ENCODE measurements at regions not wholly inside any gene's neighbourhood (a gene's known extent, or its start where the extent isn't known, plus 50 kb on each side); places are given as distances from the start of the nearest gene placed in this dataset.

DNA sequence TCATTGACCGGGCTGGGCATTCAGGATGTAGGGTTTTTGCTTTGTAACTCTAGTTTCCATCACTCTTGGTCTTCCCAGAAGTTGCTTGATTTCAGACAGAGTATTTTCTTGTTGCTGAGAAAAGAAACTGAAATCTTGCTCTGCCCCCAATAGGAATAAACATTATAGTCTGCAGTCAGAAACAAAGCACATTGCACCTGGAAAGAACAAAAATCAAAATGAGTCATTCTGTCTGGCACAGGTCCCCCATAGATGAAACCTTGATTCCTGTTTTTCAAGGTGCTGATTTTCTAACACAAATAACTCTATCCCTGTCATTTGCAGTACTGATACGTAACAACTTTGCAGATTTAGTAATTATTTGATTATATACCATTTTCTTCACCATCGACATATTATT, 232.1 kb downstream of the FBXO4 start:
- dilution Hi-C loops (cut with MboI; ENCODE audit: extremely low pct_ligation_motif_present, low sequenced_read_pairs) = no loop called here
- Histone ChIP-seq H3K9ac (ENCODE audit: control insufficient read depth, extremely low read depth, insufficient read depth, low read length) (no peak overlapping the region), H3K9me3 (ENCODE audit: control insufficient read depth, low read depth, low read length) (no peaks in the 10 kb centered on the region), H3K4me2 (ENCODE audit: control insufficient read depth, extremely low read depth, insufficient read depth, low read depth, low read length) (no peak overlapping the region), H3K9me1 (ENCODE audit: control insufficient read depth, extremely low read depth, insufficient read depth, low read length) (no peaks in the 10 kb centered on the region), H2AFZ (ENCODE audit: control insufficient read depth, low read length) (no peak overlapping the region), H3K36me3 (ENCODE audit: control insufficient read depth in 2 of 2, extremely low read depth in 1 of 2, insufficient read depth in 2 of 2, low read length in 2 of 2) (no peaks in the 10 kb centered on the region), H4K20me1 (ENCODE audit: control insufficient read depth, extremely low read depth, insufficient read depth, low read length) (no peaks in the 10 kb centered on the region), H3K79me2 (ENCODE audit: control insufficient read depth, insufficient read depth, low read length) (no peaks in the 10 kb centered on the region), H3K27me3 (ENCODE audit: control insufficient read depth, extremely low read depth, insufficient read depth, low read length) (no peaks in the 10 kb centered on the region), H3K4me3 (ENCODE audit: control insufficient read depth in 2 of 3, extremely low read depth in 1 of 3, insufficient read depth in 2 of 3, low read depth in 1 of 3, low read length in 3 of 3) (no peak overlapping the region), H3K4me1 (ENCODE audit: control insufficient read depth, extremely low read depth, insufficient read depth, low read length) (peaks cover 4% of the 10 kb centered on the region), H3K27ac (ENCODE audit: control insufficient read depth, insufficient read depth, low read length) (no peak overlapping the region)
- TF ChIP-seq EZH2 (IDR thresholded peaks at IDR 0.05; ENCODE audit: low read length) = no peak
- TF ChIP-seq, protein P1, sequence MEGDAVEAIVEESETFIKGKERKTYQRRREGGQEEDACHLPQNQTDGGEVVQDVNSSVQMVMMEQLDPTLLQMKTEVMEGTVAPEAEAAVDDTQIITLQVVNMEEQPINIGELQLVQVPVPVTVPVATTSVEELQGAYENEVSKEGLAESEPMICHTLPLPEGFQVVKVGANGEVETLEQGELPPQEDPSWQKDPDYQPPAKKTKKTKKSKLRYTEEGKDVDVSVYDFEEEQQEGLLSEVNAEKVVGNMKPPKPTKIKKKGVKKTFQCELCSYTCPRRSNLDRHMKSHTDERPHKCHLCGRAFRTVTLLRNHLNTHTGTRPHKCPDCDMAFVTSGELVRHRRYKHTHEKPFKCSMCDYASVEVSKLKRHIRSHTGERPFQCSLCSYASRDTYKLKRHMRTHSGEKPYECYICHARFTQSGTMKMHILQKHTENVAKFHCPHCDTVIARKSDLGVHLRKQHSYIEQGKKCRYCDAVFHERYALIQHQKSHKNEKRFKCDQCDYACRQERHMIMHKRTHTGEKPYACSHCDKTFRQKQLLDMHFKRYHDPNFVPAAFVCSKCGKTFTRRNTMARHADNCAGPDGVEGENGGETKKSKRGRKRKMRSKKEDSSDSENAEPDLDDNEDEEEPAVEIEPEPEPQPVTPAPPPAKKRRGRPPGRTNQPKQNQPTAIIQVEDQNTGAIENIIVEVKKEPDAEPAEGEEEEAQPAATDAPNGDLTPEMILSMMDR (optimal IDR thresholded peaks at IDR 0.05 in 1 of 3, IDR thresholded peaks at IDR 0.05 in 1 of 3, conservative IDR thresholded peaks at IDR 0.05 in 1 of 3; ENCODE audit: extremely low read depth in 1 of 3, insufficient read depth in 2 of 3, low read length in 3 of 3) = no peak
- FAIRE-seq = no peak
- no peak for DNase-seq (ENCODE audit: low read depth, low spot score)

- dilution Hi-C loops (cut with MboI; ENCODE audit: extremely low pct_ligation_motif_present, low sequenced_read_pairs) = no loop called here
- no peaks in the 10 kb centered on the region for H3K9me1 ChIP-seq (ENCODE audit: control insufficient read depth, extremely low read depth, insufficient read depth, low read length)
- no peak overlapping the region for H3K9ac ChIP-seq (ENCODE audit: control insufficient read depth, extremely low read depth, insufficient read depth, low read length)
- no peaks in the 10 kb centered on the region for H3K36me3 ChIP-seq (ENCODE audit: control insufficient read depth in 2 of 2, extremely low read depth in 1 of 2, insufficient read depth in 2 of 2, low read length in 2 of 2)
- DNase-seq (ENCODE audit: low read depth, low spot score) (no peak), FAIRE-seq (no peak)
- no peak overlapping the region for H3K4me3 ChIP-seq (ENCODE audit: control insufficient read depth in 2 of 3, extremely low read depth in 1 of 3, insufficient read depth in 2 of 3, low read depth in 1 of 3, low read length in 3 of 3)
- no peak overlapping the region for H3K27ac ChIP-seq (ENCODE audit: control insufficient read depth, insufficient read depth, low read length)
- TF ChIP-seq EZH2 (IDR thresholded peaks at IDR 0.05; ENCODE audit: low read length) = no peak
- TF ChIP-seq, protein P1 (optimal IDR thresholded peaks at IDR 0.05 in 1 of 3, IDR thresholded peaks at IDR 0.05 in 1 of 3, conservative IDR thresholded peaks at IDR 0.05 in 1 of 3; ENCODE audit: extremely low read depth in 1 of 3, insufficient read depth in 2 of 3, low read length in 3 of 3) = no peak
- H3K4me2 ChIP-seq (ENCODE audit: control insufficient read depth, extremely low read depth, insufficient read depth, low read depth, low read length) = no peak overlapping the region
- no peaks in the 10 kb centered on the region for H3K9me3 ChIP-seq (ENCODE audit: control insufficient read depth, low read depth, low read length)
- no peaks in the 10 kb centered on the region for H3K79me2 ChIP-seq (ENCODE audit: control insufficient read depth, insufficient read depth, low read length)
- no peaks in the 10 kb centered on the region for H3K27me3 ChIP-seq (ENCODE audit: control insufficient read depth, extremely low read depth, insufficient read depth, low read length)
- no peaks in the 10 kb centered on the region for H4K20me1 ChIP-seq (ENCODE audit: control insufficient read depth, extremely low read depth, insufficient read depth, low read length)
- no peaks in the 10 kb centered on the region for H3K4me1 ChIP-seq (ENCODE audit: control insufficient read depth, extremely low read depth, insufficient read depth, low read length)
- no peak overlapping the region for H2AFZ ChIP-seq (ENCODE audit: control insufficient read depth, low read length)
Observed at GRCh38 chr5:42163083-42163482, 238.0 kb downstream of the FBXO4 start.
